GM21367 (cell line): ENCODE measurements at regions not wholly inside any gene's neighbourhood (a gene's known extent, or its start where the extent isn't known, plus 50 kb on each side); places are given as distances from the start of the nearest gene placed in this dataset.

Experiments
- ATAC-seq: cut with Tn5 transposase; IDR thresholded peaks from one replicate; pipeline ENCODE4 v1.9.1; 2021; ENCODE audit not compliant: unreplicated experiment

DNA sequence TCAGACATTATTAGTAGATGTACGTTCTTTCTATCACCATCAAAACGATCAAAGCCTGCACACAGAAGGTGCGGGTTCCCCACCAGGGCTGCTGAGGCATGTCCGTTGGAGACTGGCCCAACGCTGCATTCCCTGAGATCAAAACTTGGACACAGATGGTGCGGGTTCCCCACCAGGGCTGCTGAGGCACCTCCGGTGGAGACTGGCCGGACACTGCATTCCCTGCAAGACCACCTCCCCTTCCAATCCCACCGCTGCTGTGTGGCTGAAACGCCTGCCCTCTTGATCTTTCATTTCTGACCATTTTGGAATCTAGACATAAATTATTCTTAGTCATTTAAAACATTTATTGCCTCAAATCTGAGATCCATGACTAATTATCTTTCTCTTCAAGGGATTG lies 254.2 kb upstream of the SALL3 start:
- no peak for ATAC-seq

DNA sequence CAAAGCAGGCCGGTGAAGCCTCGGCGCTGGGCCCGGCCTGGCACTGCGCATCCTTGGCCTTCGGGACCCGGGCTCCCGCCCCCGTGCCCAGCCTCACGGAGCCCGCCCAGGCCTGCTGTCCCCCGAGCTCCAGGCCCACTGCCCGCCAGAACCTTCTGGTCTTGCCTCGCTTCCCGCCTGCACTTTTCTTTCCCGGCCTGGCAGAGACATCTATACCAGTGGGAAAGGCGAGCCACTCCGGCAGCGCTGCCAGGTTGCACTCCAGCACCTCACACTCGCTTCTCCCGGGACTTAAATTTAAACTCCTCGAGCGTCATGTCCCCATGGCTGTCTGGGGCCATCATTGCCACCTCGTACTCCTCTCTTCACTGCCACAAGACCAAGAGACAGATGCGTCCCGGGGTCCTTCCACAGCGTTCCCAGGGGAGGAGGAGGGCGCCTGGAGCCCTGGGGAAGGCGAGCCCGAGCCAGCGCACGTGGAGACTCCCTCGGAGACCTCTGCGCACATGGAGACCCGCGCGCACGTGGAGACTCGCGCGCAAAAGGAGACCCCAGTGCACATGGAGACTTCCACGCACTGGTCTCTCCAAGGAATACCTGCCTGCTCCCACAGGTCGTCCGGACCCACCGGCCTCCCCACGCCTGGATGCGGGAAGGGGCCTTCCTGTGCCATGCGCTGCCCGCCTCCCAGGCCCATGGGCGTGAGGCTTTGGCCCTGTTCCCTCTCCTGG lies 253.1 kb upstream of the SALL3 start:
- ATAC-seq: no peak

DNA sequence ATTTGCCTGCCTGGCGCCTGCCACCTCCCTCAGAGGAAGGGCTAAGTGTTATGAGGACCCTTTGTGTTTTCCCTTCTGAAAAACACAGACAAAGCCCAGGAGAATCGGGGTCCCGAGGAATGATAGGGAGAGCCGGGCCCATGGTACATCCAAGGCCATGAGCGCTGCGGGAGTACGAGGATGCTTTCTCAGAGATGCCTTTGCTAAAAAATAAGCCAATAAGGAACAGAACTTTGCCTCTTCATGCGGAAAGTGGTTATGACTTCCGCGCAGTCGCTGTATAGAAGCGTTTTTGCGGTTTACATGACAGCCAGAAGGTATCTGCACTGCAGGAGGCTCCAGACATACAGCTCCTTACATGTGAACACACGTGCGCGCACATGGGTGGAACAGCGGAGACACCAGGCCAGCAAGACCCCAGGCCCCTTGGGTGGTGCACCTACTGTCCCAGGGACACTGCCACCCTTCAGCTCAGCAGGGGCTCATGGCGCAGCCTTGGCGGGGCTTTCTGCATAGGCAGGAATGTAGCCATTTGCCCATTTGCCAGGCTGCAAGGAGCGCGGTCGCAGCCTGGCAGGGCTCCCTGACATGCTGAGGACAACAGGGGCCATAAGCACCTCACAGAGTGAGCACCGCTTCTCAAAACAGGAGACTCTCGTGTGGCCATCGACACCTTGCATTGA lies 252.4 kb upstream of the SALL3 start:
- ATAC-seq: no peak

DNA sequence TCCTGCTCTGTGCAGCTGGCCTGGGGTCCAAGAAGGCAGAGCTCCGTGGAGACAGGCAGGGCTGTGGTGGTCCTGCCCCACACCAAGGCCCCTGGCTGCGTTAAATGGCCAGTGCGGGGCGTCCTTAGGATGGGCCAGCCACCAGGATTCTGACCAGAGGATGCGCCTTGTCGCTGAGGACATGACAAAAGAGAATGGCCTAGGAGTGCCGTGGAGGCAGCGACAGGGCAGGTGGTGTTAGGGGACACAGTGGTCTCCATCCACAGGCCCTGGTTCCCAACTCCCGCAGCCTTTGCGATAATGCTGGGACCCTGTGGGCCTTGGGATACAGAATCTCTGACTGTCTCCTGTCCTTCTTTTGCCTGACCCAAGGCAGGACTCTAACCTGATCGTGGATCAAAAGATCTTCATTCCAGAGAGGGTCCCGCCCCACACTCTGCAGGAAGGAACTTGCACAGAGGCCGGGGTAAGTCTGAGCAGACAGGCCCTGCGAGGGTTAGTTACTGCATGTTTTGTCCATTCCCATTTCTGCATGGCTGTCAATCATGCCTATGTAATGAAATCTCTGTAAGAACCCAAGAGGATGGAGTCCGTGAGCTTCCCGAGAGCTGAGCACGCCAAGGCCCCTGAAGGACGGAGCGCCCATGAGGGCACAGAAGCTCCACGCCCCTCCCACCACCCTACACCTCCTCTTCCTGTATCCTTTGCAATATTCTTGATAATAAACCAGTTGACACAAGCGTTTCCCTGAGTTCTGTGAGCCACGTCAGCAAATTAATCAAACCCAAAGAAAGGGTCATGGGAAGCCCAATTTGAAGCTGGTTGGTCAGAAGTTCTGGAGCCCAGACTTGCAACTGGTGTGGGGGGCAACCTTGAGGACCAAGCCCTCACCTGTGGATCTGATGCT lies 251.5 kb upstream of the SALL3 start:
- no peak for ATAC-seq

DNA sequence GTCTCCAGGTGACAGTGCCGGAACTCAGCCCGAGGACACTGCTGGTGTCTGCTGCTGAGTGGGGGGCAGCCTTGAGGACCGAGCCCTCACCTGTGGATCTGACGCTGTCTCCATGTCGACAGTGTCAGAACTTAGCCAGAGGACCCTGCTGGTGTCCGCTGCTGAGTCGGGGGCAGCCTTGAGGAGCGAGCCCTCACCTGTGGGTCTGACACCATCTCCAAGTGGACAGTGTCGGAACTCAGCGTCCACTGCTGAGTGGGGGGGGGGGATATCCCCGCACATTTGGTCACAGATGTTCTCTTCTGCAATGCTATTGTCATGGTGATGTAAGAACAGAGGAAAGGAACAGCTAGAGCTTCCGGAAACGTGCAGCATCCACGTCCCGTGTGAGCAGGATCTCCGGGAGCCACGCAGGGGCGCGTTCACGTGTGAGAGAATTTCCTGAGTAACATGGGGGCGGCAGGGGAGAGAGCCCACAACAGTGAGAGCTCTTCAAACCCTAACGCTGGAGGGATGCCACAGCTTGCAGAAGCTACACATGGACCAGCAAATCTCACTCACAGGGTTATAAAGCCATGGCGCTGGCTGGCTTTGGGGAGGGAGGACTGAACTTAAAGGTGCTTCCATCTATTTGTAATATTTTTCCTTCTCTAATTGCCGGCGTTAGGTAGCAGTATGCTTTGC lies 250.7 kb upstream of the SALL3 start:
- ATAC-seq: no peak

DNA sequence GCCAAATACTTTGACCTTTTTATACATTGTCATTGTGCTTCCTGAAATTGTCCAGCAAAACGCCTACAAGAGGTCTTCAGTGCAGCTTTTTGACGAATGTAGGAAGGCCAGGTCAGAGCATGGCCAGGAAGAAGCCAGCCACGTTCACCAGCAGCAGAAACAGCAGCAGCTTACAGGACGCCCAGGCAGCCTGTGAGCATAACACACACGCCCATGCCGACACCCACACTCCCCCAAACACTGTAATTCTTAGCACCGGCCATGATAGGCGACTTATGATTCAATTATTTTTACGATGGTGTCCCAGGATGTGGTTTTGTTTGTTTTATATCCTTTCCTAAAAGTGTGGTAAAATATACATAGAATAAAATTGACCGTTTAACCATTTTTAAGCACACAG lies 249.1 kb upstream of the SALL3 start:
- ATAC-seq: no peak

DNA sequence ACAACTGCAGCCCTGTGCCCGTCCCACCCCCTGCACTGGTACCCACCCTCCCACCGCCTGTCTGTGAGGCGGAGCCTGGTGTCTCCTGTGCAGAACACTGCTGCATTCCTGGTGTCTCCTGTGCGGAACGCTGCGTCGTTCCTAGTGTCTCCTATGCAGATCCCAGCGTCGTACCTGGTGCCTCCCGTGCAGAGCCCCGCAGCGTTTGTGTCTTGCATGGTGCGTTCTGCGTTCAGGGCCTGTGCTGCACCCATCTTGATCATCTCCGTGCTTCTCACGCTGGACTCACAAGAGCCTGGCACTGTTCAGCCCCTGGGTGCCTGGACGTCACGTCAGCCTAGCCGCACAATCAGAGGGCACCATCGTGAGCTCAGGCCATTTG lies 248.6 kb upstream of the SALL3 start:
- no peak for ATAC-seq

DNA sequence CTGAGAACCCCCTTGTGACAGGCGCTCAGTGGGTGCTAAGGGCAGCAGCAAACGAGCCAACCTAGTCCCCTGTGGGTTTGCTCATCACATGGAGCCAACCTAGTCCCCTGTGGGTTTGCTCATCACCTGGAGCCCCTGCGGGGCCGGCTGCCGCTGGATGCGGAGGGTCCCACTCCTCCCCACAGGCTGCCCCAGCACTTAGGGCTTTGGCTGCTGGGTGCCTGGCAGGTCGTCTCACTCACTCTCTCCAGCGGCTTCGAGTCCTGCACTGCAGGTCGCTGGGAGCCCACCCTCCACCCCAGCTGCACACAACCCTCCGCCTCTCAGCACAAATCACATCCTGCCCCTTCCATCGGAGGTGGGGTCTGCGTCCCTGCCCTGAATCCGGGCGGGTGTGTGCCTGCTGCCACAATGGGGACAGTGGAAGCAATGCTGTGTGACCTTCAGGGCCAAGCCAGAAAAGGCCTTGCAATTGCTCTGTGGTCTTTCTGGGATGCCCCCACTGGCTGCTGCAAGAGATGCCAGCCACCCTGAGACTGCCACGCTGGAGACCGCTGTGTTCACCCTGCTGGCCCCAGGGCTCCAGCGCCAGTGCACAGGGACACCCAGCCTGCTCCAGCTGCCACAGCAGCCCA lies 248.1 kb upstream of the SALL3 start:
- no peak for ATAC-seq

DNA sequence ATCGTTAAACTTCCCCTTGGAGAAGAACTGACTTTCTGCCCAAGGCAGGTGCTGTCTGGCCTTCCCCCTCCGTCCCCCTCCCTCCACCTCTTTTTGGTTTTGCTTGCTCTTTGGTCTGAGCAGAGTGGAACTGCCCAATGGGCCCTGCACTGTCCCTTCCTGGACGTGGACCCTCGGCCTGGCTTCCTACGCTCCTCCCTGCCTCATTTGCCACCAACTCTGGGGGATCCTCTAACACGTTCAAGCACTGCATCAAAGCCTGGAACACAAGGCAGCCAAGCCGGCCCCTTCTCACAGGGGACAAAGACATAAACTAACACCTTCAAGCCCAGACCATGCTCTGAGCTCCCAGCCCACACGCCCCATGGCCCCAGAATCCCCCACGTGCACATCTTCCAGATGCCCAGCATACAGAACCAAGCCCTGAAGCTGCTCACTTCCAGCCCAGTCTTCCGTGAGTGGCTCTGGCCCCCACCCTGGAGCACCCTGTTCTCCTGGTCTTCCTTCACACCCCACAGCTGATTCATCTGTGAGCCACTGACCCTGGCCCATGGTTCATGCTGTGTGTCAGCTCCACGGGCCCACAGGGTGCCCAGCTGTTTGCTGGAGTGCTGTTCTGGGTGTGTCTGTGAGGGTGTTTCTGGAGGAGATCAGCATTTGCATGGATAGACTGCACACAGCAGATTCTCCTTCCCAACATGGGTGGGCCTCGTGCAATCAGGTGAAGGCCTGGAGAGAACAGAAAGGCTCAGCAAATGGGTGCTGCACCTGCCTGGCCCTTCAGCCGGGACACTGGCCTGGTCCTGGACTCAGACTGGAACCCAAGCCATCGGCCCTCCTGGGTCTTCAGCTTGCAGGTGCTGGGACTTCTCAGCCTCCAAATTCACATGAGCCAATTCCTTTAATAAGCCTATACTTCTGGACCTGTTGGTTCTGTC lies 247.1 kb upstream of the SALL3 start:
- no peak for ATAC-seq

DNA sequence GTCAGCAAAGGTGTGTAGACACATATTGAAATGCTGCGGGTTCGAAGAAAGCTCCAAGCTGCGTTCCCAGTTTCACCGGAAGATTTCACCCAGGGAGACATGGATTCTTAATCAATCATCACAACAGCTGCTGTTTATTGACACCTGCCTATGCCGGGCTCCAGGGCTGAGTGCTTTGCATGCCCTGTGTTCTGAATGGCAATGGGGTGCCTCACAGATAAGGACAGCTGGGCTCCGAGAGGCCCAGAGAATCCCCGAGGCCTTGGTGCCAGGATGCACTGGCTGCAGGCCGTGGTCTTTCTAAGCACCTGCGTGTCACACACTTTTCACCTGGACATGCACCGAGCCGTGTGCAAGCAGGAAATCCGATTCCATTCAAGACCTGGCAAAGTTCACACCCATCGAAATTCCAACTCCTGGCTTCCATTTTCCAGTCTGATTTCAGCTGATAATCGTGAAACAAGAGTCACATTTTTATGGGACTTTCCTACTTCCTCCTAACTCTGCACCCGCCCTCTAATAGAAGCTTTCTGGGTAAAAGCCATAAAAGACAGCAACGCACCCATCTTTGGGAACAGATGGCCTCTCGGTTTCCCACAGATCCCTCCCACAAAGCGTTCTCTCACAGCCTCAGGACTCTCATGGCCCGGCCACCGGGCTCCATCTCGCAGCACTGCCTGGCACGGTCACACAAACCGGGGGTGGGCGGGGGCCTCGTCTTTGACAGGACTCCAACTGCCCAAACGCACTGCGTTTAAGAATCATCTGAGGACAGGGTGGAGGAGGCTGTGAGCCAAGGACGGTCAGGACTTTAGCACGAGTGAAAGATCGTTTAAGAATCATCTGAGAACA lies 245.6 kb upstream of the SALL3 start:
- no peak for ATAC-seq

DNA sequence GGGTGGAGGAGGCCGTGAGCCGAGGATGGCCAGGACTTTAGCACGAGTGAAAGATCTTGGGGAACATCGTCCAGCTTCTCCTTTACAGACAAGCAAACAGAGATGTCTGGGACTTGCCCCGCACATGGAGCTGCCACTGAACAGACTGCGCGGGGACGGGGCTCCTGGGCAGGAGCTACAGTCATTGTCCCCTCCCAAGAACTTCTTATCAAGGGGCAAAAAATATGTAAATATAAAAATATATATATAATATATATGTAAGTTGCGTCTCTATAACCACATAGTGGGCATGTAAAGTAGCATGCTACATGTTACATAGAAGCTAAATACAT lies 245.0 kb upstream of the SALL3 start:
- ATAC-seq: no peak

DNA sequence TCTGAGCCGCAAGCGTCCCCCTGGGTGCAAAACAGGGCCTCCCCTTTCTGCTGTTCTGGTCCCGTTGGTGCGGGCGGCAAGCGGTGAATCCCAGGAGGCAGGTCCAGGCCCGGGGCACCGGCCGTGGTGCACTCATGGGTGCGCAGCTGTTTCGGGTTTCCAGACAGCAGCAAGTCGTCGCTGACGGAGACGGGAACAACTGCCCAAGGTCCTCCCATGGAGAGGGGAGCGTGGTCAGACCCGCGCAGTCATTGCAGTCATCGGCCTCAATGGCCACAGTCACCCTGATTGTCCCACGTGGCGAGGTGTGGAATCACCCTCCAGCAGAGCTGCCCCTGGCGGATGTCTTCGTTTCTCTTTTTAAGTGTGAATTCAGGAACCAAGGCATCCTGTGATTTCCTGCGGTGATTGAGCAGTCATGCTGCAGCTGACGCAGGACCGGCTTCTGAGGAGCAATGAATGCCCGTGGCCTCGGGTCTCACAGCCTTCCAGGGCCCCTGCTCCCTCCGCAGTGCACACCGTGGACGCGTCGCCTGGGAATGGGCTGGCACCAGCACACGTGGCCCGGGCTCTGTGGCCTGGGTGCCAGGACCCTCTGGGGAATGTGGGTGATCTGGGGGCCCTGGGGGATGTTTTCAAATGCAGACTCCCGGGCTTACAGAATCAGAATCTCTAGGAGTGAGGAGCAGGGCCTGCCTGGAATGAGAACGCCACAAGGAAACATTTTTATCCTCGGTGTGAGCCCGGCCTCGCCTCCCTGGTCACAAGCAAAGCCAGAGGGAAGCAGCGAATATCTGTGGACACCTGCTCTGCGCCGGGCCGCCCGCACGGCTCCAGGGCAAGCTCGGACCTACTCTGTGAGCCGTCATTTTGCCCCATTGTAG lies 244.2 kb upstream of the SALL3 start:
- no peak for ATAC-seq

DNA sequence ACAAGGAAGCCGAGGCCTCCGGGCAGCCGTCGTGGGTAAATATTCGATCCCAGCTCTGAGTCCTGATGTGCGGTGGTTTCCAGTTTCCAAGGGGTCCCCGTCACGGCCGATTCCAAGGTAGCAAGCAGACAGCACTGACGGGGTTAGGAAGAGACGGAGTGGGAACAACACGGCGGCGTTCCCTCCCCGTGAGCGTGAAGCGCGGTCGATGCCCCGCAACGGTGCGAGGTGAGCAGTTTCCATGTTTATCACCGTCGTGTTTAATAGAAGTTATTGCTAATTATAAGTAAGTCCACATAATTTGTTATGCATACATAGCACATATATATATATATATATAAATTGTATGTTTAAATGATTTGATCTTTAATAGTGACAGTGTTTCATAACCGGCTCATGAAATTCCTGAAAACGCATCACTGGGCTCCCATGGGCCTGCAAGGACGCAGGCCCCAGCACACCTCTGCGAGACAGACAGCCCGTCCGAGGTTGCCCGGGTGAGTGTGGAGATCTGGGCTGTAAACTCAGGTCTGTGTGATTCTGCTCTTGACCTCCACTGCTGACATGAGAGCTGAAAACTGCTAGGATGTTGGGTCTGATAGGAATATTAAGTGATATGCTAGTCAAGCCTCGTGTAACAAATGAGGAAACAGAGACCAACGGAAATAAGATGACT lies 243.5 kb upstream of the SALL3 start:
- no peak for ATAC-seq

DNA sequence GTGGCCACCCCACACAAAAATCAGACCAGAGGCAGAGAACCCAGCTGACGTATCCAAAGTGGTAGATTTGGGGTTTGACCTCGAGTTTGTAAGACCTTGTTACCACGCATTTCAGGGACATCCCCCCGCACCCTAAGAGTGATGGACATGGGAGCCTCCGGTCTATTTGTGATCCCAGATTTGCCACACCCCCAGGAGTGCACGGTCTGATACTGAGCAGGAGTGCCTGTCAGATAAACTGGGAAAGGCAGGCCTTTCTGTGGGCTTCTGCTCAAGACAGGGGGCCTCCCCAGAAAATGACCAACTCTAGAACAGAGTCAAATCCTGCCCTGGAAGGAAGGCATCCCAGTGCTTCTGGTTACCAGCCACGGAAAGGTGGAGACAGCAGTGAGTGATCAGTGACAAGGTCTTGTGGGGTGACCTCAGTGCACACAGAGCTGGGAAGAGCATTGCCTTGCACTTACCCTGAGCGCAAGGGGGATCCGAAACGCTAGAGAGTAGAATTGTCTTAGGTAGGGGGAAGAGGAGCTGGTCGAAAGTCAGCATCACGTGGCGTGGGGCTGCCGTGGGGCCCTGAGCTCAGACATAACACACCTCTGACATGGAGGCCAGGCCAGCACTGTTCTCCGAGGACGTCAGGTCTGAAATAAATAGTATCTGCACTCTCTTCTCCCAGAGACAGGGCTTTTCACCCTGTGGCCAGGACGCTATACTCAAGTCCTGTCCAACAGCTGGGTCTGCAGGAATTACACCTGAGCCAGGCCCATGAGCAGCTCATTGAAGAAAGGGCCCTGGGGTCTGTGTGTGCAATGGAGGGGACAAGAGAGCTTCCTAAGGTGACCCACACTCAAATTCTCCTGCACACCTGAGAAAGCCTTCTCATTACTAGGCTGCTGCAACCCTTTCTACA lies 242.4 kb upstream of the SALL3 start:
- no peak for ATAC-seq

DNA sequence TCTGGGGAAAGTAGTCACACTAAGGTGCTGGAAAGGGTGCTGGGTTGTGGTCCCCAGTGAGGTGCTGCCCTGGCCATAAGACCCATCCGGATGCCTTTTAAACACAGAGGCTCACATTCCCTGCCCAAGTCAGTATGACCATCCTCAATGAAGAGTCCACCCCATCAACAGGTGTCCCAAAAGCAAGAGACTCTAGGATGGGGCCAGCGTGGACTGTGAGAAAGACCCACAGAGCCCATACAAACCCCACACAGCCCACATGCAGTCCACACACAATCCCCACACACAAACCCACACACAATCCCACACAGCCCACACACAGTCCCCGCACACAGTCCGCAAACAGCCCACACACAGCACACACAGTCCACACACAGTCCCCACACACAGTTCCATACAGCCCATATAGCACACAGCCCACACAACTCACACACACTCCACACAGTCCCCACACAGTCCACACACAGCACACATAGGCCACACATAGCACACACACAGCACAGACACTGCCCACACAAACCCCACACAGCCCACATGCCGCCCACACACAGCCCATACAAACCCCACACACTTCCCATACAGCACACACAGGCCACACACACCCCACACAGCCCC lies 241.4 kb upstream of the SALL3 start:
- no peak for ATAC-seq

DNA sequence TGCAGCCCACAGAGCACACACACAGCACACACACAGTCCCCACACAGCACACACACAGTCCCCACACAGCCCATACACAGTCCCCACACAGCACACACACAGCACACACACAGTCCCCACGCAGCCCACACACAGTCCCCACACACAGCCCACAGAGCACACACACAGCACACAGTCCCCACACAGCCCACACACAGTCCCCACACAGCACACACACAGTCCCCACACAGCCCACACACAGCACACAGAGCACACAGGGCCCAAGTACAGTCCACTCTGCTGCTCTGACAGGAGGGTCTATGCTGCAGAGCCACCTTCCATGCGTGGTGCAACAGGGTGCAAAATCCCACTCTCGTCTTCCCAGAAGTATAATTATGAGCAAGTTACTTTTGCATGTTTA lies 240.5 kb upstream of the SALL3 start:
- ATAC-seq: no peak
